Mononuclear cell (primary cell): ENCODE measurements at regions not wholly inside any gene's neighbourhood (a gene's known extent, or its start where the extent isn't known, plus 50 kb on each side); places are given as distances from the start of the nearest gene placed in this dataset.
"Not testable (repeated sequence)": the region's sequence is repeated elsewhere in the genome, so short reads cannot be mapped to it uniquely, and the experiment has no call there.

Experiments used
- H3K27me3 ChIP-seq: 2 replicates; pipeline ENCODE4 v1.6.0; 2011; ENCODE audit warnings: low read length, control low read depth; ENCODE audit not compliant: insufficient read depth
- H3K4me1 ChIP-seq: 2 replicates; pipeline ENCODE4 v1.5.1; 2011; ENCODE audit warnings: mild to moderate bottlenecking, low read length, control low read depth; ENCODE audit not compliant: insufficient read depth
- H3K4me3 ChIP-seq: 2 replicates; pipeline ENCODE4 v1.5.1; 2011; ENCODE audit warnings: mild to moderate bottlenecking, low read length, moderate library complexity
- H3K9me3 ChIP-seq: 2 replicates; pipeline ENCODE4 v1.5.1; 2011; ENCODE audit warnings: low read depth, mild to moderate bottlenecking, control low read depth, low read length

- Histone ChIP-seq H3K9me3 (no peaks in the 10 kb centered on the region), H3K27me3 (peaks cover 12% of the 10 kb centered on the region), H3K4me3 (no peak overlapping the region), H3K4me1 (no peaks in the 10 kb centered on the region)
These were observed 135.6 kb upstream of the ZNF536 start for GRCh38 chr19:30236587-30236986.

- Histone ChIP-seq H3K4me3 (no peak overlapping the region), H3K27me3 (peaks cover 12% of the 10 kb centered on the region), H3K9me3 (no peaks in the 10 kb centered on the region), H3K4me1 (no peaks in the 10 kb centered on the region)
These were observed 135.0 kb upstream of the ZNF536 start for GRCh38 chr19:30237140-30237539.

DNA sequence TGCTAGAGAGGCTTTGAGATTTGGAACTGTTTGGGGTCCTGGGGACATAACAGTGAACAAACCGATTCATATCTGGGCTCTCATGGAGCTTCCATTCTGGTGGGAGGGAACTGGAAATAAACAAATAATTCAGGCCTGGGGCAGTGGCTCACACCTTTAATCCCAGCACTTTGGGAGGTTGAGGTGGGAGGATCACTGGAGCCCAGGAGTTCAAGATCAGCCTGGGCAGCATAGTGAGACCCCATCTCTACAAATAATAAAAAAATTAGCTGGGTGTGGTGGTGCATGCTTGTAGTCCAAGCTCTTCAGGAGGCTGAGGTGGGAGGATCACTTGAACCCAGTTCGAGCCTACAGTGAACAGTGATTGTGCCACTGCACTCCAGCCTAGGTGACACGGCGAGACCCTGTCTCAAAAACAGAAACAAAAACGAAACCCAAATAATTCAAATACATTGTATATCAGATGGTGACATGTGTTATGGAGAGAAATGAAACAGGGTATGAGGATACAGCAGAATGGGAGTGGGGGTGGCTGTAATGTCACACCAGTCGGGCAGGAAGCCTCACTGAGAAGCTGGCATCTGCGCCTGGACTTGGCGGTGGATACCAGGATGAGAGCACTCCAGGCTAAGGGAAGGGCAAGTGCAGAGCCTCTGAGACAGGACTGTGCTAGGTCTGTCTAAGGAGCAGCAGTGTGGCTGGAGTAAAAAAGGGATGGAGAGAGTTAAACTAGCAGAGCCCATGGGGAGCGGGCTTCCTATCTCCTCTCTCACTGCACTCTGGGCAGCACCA lies 131.1 kb upstream of the ZNF536 start:
- Histone ChIP-seq H3K4me3 (no peak overlapping the region), H3K9me3 (no peaks in the 10 kb centered on the region), H3K27me3 (peaks cover 8% of the 10 kb centered on the region), H3K4me1 (no peaks in the 10 kb centered on the region)

GRCh38 chr19:30244533-30244932 lies 127.7 kb upstream of the ZNF536 start:
- no peaks in the 10 kb centered on the region for H3K4me1 ChIP-seq
- H3K9me3 ChIP-seq: no peaks in the 10 kb centered on the region
- no peaks in the 10 kb centered on the region for H3K27me3 ChIP-seq
- H3K4me3 ChIP-seq: no peak overlapping the region

- Histone ChIP-seq H3K4me3 (no peak overlapping the region), H3K9me3 (no peaks in the 10 kb centered on the region), H3K27me3 (no peaks in the 10 kb centered on the region), H3K4me1 (no peaks in the 10 kb centered on the region)
These were observed 126.7 kb upstream of the ZNF536 start for GRCh38 chr19:30245401-30246039.

DNA sequence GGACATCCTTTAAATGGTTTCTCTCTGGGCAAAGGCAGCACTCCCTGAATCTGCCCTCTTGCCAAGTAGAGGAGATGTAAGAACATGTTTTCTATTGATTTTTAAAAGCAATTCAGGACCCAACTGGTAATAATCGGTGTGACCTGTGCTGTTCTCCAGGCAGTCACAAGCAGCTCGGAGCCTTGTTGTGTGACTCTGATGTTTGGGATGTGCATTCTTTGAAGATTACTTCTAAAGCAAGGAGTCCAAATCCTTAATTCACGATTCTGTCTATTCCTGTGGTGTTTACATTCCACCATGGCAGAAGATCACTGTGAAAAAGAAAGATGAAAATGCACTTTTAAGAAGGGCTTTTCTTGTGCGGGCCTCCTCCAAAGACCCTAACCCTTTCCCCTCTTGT lies 122.3 kb upstream of the ZNF536 start:
- no peaks in the 10 kb centered on the region for H3K4me1 ChIP-seq
- peaks cover 16% of the 10 kb centered on the region for H3K27me3 ChIP-seq
- no peaks in the 10 kb centered on the region for H3K9me3 ChIP-seq
- H3K4me3 ChIP-seq: no peak overlapping the region

- Histone ChIP-seq H3K27me3 (peaks cover 23% of the 10 kb centered on the region), H3K4me1 (no peaks in the 10 kb centered on the region), H3K9me3 (no peaks in the 10 kb centered on the region), H3K4me3 (no peak overlapping the region)
These were observed 120.0 kb upstream of the ZNF536 start for GRCh38 chr19:30252214-30252613.

DNA sequence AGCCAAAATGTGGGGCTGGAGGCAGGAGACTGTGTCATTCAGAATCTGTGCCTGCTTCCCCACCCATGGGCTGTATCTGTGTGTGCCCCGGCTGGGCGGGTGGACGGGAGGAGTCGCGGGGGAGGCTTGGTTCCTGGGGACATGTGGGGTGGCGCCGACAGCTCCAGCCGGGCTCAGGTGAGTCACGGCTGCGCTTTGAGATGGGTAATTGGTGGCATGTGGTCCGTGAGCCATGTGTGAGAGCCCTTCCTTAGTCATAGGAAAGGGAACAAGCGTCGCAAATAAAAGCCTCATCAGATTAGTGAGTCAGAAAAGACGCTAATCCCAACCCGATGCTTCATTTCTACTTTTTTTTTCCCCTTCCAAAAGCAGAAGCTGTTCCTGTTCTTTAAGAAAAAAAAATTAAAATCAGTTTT lies 118.6 kb upstream of the ZNF536 start:
- Histone ChIP-seq H3K9me3 (no peaks in the 10 kb centered on the region), H3K4me1 (no peaks in the 10 kb centered on the region), H3K27me3 (peaks cover 23% of the 10 kb centered on the region), H3K4me3 (no peak overlapping the region)

- no peak overlapping the region for H3K4me3 ChIP-seq
- H3K27me3 ChIP-seq: peaks cover 23% of the 10 kb centered on the region
These were observed 118.0 kb upstream of the ZNF536 start for GRCh38 chr19:30254158-30254557.

DNA sequence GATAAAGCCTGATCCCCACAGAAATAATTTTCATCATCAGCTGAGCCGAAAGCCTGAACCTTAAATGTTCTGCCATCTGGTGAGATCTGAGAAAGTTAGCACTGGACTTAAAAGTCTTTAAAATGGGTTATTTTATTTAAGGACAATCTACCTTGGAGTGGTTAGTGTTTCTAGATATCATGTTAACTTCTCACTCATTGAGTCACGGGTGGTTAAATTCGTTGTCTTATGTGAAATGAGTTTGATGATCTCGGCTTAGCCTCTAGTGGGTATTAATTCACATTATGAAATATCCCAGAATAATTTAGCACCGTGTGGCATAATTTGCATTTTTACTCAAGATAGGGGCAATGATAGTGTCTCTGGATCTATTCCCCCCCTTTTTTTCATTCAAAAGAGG lies 117.4 kb upstream of the ZNF536 start:
- H3K27me3 ChIP-seq: peaks cover 23% of the 10 kb centered on the region
- H3K9me3 ChIP-seq: no peaks in the 10 kb centered on the region
- no peak overlapping the region for H3K4me3 ChIP-seq
- no peaks in the 10 kb centered on the region for H3K4me1 ChIP-seq

More at GRCh38 chr19:30254158-30254557, 118.0 kb upstream of the ZNF536 start:
- Histone ChIP-seq H3K4me1 (no peaks in the 10 kb centered on the region), H3K9me3 (no peaks in the 10 kb centered on the region)

DNA sequence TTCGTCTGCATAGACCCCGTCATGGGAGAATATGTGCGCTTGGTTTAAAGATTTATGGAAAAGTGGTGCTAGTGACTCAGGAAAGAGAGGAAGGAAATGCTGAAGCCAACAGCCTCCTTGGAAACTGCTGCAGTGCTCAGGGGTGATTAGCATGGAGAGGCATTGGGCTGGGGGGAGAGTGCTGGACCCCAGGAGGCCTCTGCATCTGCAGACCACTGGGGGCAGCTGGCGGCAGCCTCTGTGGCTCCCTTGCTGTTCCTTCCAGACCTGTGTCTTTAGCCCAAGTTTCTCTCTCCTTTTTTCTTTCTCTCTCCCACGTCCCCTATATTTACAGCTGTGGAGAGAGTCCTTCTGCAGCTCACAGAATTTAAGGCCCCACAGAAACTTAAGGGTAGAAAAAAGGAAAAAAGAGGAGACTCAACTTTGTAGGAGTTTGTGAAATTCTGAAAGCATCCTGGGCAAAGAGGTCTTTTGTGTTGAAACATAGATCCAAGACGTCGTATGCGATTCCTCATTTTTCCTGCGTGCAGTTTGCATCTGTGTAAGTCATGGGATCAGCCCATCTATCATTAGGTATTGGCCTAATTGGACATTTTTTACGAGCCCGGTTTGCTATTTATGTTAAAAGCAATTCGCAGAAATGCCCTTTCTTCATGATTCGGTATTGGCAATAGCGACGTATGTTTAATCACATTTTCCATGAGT lies 116.2 kb upstream of the ZNF536 start:
- Histone ChIP-seq H3K4me1 (no peaks in the 10 kb centered on the region), H3K4me3 (no peak overlapping the region), H3K27me3 (peaks cover 23% of the 10 kb centered on the region), H3K9me3 (no peaks in the 10 kb centered on the region)

- Histone ChIP-seq H3K4me1 (no peaks in the 10 kb centered on the region), H3K9me3 (no peaks in the 10 kb centered on the region), H3K27me3 (peaks cover 23% of the 10 kb centered on the region), H3K4me3 (no peak overlapping the region)
These were observed 115.7 kb upstream of the ZNF536 start for GRCh38 chr19:30256496-30256850.

DNA sequence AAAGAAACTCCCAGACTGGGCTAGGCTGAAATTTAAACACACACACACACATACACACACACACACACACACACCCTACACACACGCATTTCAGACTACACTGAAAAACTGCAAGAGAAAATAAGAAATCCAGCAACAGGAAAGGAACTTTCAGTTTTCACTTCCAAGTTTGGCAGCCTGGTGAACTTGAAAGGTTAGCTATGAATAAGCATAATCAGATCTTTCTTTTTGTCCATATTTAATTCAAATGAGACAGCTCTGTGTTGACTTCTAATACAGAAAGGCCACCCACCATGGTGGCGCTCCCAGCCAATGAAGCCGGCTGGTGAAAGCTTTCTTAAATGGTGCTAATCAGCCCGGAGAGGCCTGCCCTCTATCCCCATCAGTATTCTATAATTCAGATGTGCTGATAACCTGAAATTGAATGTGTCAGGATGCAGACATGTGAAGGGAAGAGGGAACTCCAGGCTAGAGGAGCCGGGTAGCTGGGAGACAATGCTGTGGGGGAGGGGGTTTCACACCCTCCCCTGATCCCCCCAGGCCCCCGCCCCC lies 108.3 kb upstream of the ZNF536 start:
- Histone ChIP-seq H3K9me3 (no peaks in the 10 kb centered on the region), H3K27me3 (no peaks in the 10 kb centered on the region), H3K4me3 (no peak overlapping the region), H3K4me1 (no peaks in the 10 kb centered on the region)

GRCh38 chr19:30265918-30266317 lies 106.3 kb upstream of the ZNF536 start:
- not testable (repeated sequence) for H3K4me1 ChIP-seq, H3K4me3 ChIP-seq, H3K27me3 ChIP-seq, H3K9me3 ChIP-seq

- Histone ChIP-seq H3K4me3 (no peak overlapping the region), H3K27me3 (no peaks in the 10 kb centered on the region), H3K9me3 (no peaks in the 10 kb centered on the region), H3K4me1 (no peaks in the 10 kb centered on the region)
These were observed 105.5 kb upstream of the ZNF536 start for GRCh38 chr19:30266687-30267086.
